K562 (cell line): ENCODE measurements at regions not wholly inside any gene's neighbourhood (a gene's known extent, or its start where the extent isn't known, plus 50 kb on each side); places are given as distances from the start of the nearest gene placed in this dataset.

ENCODE experiments used
- CHD2 ChIP-seq: IDR thresholded peaks from 2 replicates; pipeline ENCODE4 v1.6.1; 2011; ENCODE audit warnings: low read depth, low read length
- CREB1 ChIP-seq, 2 experiments: sonication (generic) in 1 of 2; formaldehyde crosslinking in 1 of 2; IDR thresholded peaks; 2 replicates each; pipeline versions ENCODE4 v1.6.1 to v1.8.0; 2012 to 2022; ENCODE audit warnings: inconsistent platforms in 1 of 2, mild to moderate bottlenecking in 1 of 2, missing genetic modification reagents in 1 of 2, moderate library complexity in 1 of 2
- CTCF ChIP-seq, 3 experiments: IDR thresholded peaks in 2 of 3; conservative IDR thresholded peaks in 1 of 3; 2 replicates each; pipeline ENCODE4 v1.5.1; 2011 to 2012; ENCODE audit warnings: low read length in 3 of 3, mild to moderate bottlenecking in 3 of 3, control low read depth in 2 of 3, improper control_type of control experiment in 1 of 3, inconsistent platforms in 1 of 3, low read depth in 1 of 3, mixed read lengths in 1 of 3, moderate library complexity in 1 of 3; ENCODE audit not compliant: insufficient read depth in 2 of 3
- E2F1 ChIP-seq: sonication (generic); formaldehyde crosslinking; IDR thresholded peaks from 2 replicates; pipeline ENCODE4 v1.8.1; 2023; ENCODE audit warnings: mild to moderate bottlenecking, missing genetic modification reagents, moderate library complexity
- HBP1 ChIP-seq: fragments of 450-650 bp; formaldehyde crosslinking; IDR thresholded peaks from 2 replicates; pipeline ENCODE4 v1.4.0; 2022; ENCODE audit warnings: missing genetic modification characterization
- KDM1A ChIP-seq, 2 experiments: fragments of 450-650 bp; IDR thresholded peaks; 2 replicates each; pipeline ENCODE4 v1.6.1; 2016; ENCODE audit warnings: mild to moderate bottlenecking in 2 of 2
- POLR2A ChIP-seq: fragments of 450-650 bp; conservative IDR thresholded peaks from 2 replicates; pipeline ENCODE4 v1.6.1; 2016
- RHOXF2B ChIP-seq: fragments of 250-450 bp; sonication (Bioruptor Pico); conservative IDR thresholded peaks from 2 replicates; pipeline ENCODE4 v1.5.1; 2021
- UBTF ChIP-seq, 2 experiments: IDR thresholded peaks; 2 replicates each; pipeline ENCODE4 v1.6.1; 2012; ENCODE audit warnings: improper control_type of control experiment in 2 of 2, low read depth in 2 of 2, low read length in 2 of 2, borderline replicate concordance in 1 of 2
- ZNF644 ChIP-seq: fragments of 200-800 bp; sonication (Bioruptor generic); IDR thresholded peaks from 2 replicates; pipeline ENCODE4 v1.6.1; 2016; ENCODE audit warnings: low read depth, missing genetic modification characterization, missing compliant biosample characterization

GRCh38 chr2:226074391-226074790 lies 674.9 kb downstream of the NYAP2 start:
- TF ChIP-seq CHD2, result no peak
- TF ChIP-seq POLR2A, result no peak
- no peak for TF ChIP-seq UBTF (IDR thresholded peaks at IDR 0.05; ENCODE audit: borderline replicate concordance in 1 of 2, low read depth in 2 of 2, low read length in 2 of 2)
- no peak for TF ChIP-seq CTCF (IDR thresholded peaks at IDR 0.05 in 2 of 3, conservative IDR thresholded peaks at IDR 0.05 in 1 of 3; ENCODE audit: insufficient read depth in 2 of 3, low read depth in 1 of 3, low read length in 3 of 3)
- TF ChIP-seq HBP1 (CRISPR knock-in tag), result no peak
- no peak for TF ChIP-seq KDM1A (IDR thresholded peaks at IDR 0.05)
- TF ChIP-seq E2F1, result no peak
- TF ChIP-seq ZNF644 (tag), result no peak
- no peak for TF ChIP-seq RHOXF2B (CRISPR knock-in tag)
- TF ChIP-seq CREB1 (IDR thresholded peaks at IDR 0.05), result no peak
- no peak for TF ChIP-seq CREB1 (CRISPR knock-in tag; IDR thresholded peaks at IDR 0.05)
